GM19468 (cell line): ENCODE measurements at regions not wholly inside any gene's neighbourhood (a gene's known extent, or its start where the extent isn't known, plus 50 kb on each side); places are given as distances from the start of the nearest gene placed in this dataset.
A peak's percentile ranks its signal among the peaks of the same experiment; 100 is the strongest.

Source experiments
- ATAC-seq: cut with Tn5 transposase; IDR thresholded peaks from one replicate; pipeline ENCODE4 v1.9.1; 2021; ENCODE audit warnings: mild to moderate bottlenecking, moderate library complexity, moderate number of reproducible peaks; ENCODE audit not compliant: unreplicated experiment; ENCODE audit errors: extremely low read depth

GRCh38 chr2:51597086-51597485 is 565.2 kb upstream of the NRXN1 start:
- ATAC-seq: no peak

GRCh38 chr2:51595836-51596235 is 563.9 kb upstream of the NRXN1 start:
- no peak for ATAC-seq

DNA sequence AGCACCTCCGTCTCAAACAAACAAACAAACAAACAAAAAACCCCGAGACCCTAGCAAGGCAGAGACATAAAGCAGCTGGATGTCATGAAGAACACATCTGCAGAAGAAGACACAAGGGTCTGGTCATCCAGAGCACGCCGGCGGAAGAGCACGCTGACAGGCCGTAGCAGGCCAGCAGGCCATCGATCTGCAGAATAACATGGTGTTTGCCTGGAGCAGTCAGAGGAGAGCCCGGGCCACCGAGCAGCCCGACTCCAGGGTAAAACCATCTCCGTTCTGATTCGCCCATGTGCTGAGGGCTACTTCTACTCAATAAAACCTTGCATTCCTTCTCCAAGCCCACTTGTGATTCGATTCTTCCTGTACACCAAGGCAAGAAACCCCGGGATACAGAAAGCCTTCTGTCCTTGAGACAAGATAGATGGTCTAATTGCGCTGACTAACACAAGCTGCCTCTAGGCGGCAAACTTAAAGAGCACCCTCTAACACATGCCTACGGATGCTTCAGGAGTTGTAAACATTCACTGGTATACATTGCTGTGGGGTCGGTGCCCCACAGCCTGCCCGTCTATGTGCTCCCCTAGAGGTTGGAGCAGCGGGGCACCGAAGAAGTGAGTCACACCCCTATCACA is 549.8 kb upstream of the NRXN1 start:
- ATAC-seq: no peak

DNA sequence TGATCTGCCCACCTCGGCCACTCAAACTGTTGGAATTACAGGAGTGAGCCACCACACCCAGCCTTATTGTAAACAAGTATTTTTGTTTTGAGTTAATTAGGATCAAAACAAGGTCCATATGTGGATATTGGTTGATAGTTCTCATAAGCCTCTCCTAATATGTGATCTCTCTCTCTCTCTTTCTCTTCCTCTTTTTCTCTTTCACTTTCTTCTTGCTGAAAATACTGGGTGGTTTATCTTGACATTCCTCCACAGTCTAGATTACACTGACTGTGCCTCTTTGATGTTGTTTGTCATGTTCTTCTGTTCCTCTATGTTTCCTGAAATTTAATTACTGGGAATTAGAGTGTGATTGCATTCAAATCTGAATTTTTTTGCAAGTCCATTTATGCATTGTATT is 547.5 kb upstream of the NRXN1 start:
- no peak for ATAC-seq

GRCh38 chr2:51575181-51575580 is 543.2 kb upstream of the NRXN1 start:
- no peak for ATAC-seq

DNA sequence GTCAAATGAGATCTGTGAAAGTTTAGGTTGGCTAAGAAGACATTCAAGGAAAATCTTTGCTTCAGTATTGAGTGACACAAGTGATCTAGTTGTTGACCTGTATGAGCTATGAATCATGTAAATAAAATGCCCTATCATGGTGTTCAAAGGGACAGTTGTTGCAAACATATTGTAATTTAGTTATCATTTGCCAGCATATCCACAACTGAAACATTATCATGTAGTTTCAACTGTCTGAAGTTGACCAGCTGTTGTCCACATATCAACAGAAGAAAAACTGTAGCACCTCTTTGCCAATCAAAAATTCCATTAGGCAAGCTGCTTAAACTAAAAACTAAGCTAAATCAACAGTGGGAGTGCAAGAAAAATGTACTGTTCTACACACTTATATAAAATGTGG is 527.1 kb upstream of the NRXN1 start:
- ATAC-seq: no peak

GRCh38 chr2:51553476-51553875 is 521.5 kb upstream of the NRXN1 start:
- no peak for ATAC-seq

GRCh38 chr2:51535763-51536162 is 503.8 kb upstream of the NRXN1 start:
- no peak for ATAC-seq

GRCh38 chr2:51534166-51534565 is 502.2 kb upstream of the NRXN1 start:
- no peak for ATAC-seq

- ATAC-seq: no peak
Observed at GRCh38 chr2:51528156-51528555, 496.2 kb upstream of the NRXN1 start.

GRCh38 chr2:51526766-51527165 is 494.8 kb upstream of the NRXN1 start:
- ATAC-seq: no peak

DNA sequence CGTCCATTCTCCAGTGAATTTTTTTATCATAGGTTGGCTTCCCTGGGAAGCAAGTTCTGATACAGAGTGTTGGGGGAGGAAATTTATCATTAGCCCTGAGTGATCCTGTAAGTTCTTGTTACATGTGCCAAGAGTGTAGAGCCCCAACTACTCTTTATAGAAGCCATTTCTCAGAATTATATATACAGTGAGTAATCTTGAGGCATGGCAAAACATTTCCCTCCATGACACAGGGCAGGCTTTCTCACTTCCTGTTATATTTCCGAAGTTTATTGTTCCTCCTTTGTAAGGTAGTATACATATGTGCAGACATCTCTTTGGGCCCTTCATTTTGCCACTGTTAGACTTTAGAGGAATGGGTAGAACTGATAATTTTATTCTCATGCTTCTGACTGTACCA is 484.7 kb upstream of the NRXN1 start:
- ATAC-seq: no peak

GRCh38 chr2:51511002-51511401 is 479.1 kb upstream of the NRXN1 start:
- peak; percentile 89 for ATAC-seq

DNA sequence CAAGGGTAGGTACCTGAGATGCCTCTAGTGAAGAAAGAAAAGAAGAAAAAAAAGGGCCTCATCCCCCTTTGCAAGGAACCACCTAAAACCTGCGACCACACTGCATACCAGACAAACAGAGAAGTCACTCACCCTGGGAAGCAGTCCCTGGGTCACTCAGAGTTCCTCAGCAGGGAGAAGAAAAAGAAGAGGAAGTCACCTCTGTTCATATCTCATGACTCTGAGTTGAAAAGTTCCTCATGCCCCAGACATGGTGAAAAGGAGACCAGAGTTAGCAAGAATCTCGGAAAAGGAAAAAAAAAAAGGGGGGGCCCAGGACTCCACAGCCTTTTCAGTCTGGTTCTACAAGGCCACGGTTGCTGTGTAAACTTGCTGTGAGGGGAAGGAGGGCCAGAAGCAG is 478.4 kb upstream of the NRXN1 start:
- no peak for ATAC-seq

DNA sequence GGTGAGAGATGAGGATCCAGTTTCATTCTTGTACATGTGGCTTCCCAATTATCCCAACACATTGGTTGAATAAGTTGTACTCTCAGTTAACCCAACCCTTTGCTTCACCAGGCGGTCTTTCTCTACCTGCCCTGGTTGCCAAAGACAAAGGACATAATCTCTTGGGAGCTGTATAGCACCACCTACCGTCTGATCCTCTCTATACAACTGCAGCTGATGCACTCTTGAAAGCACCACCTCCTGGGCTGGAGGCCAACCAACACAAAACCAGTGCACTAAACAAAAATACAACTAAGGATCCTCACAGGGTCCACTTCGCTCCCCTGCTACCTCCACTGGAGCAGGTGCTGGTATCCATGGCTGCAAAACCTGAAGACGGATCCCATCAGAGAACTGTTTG is 473.6 kb upstream of the NRXN1 start:
- no peak for ATAC-seq

DNA sequence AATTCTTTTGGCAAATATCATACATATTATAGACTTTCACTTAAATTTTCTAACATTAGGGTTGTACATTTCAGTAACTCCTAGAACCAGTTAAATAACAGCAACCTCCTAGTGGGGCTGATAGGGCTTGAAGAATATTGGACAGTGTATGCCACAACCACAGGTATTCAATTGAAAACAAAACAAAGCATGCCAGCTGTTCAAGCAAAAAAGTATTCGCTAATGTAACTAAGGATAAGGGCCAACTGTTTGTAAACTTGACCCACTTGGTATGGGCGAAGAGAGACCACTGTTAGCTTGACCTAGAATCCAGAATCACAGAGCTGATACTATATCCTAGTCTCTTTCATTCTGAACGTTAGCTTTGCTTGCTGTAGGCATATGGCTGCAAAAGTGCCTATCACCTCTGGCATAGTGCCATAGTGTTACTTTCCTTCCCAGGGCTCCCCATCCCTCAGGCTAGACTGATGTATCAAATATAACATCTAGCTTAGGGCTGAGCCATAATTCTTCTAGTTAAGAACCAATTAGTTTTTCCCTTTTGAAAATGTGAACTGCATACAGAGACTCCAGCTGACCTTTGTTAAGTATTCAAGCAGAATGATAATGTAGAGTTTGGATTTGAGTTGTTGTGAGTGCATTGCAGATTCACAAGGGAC is 458.8 kb upstream of the NRXN1 start:
- no peak for ATAC-seq

- no peak for ATAC-seq
Observed at GRCh38 chr2:51484605-51485004, 452.7 kb upstream of the NRXN1 start.

DNA sequence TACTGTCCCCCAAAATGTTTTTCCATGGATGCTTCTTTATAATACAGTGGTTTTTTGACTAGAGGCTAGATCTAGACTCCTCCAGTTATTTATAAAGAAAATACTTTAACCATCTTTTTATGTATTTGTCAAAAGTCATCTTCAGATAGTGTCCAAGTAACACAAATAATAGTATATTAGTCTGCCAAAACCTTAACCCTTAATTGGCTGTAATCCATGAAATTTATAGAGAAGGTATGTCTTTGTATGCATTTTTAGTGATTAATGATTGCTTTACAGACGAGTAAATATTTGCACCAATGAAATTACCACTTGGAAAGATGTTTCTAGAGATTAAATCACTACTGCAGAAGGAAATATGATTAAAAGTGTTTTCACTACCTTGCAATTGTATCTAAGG is 451.8 kb upstream of the NRXN1 start:
- ATAC-seq: no peak

DNA sequence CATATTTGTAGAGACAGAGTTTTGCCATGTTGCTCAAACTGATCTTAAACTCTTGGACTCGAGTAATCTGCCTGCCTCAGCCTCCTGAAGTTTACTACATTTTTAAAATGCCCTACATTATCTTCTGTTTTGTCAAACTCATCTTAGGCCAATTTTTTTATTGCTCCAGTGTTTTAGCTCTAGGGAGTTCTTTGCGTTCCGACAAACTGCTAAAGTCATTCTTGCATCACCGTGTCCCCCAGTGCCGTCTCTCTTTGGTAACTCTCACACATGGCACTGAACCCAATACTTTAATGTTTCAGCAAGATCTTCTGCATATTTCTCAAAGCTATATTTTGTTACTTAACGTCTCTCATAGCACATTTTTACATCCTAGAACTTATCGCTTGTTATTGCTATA is 440.9 kb upstream of the NRXN1 start:
- ATAC-seq: no peak

- no peak for ATAC-seq
Observed at GRCh38 chr2:51472300-51472699, 440.4 kb upstream of the NRXN1 start.

- no peak for ATAC-seq
Observed at GRCh38 chr2:51469102-51469501, 437.2 kb upstream of the NRXN1 start.

- ATAC-seq: no peak
Observed at GRCh38 chr2:51465326-51465725, 433.4 kb upstream of the NRXN1 start.
